Vagina (tissue), 2 donors: ENCODE measurements at regions not wholly inside any gene's neighbourhood (a gene's known extent, or its start where the extent isn't known, plus 50 kb on each side); places are given as distances from the start of the nearest gene placed in this dataset.

Experiments
- POLR2A ChIP-seq, 2 donors: fragments of 450-650 bp; IDR thresholded peaks; one replicate each; pipeline ENCODE4 v1.6.1; 2017; ENCODE audit warnings: antibody characterized with exemption in 2 of 2, mild to moderate bottlenecking in 2 of 2, moderate library complexity in 2 of 2
- TF ChIP-seq, protein P1 (sequence below), 3 experiments: fragments of 450-650 bp in 2 of 3; fragments of 200-600 bp in 1 of 3; sonication (generic) in 1 of 3; IDR thresholded peaks; one replicate each; pipeline ENCODE4 v1.5.1; 2017 to 2019; ENCODE audit warnings: antibody characterized with exemption in 3 of 3, mild to moderate bottlenecking in 2 of 3, moderate library complexity in 2 of 3

GRCh38 chr11:26801601-26802000 lies 79.7 kb upstream of the SLC5A12 start:
- TF ChIP-seq, protein P1, sequence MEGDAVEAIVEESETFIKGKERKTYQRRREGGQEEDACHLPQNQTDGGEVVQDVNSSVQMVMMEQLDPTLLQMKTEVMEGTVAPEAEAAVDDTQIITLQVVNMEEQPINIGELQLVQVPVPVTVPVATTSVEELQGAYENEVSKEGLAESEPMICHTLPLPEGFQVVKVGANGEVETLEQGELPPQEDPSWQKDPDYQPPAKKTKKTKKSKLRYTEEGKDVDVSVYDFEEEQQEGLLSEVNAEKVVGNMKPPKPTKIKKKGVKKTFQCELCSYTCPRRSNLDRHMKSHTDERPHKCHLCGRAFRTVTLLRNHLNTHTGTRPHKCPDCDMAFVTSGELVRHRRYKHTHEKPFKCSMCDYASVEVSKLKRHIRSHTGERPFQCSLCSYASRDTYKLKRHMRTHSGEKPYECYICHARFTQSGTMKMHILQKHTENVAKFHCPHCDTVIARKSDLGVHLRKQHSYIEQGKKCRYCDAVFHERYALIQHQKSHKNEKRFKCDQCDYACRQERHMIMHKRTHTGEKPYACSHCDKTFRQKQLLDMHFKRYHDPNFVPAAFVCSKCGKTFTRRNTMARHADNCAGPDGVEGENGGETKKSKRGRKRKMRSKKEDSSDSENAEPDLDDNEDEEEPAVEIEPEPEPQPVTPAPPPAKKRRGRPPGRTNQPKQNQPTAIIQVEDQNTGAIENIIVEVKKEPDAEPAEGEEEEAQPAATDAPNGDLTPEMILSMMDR (IDR thresholded peaks at IDR 0.05): no peak
- TF ChIP-seq POLR2A (IDR thresholded peaks at IDR 0.05): no peak
